ENCODE measurements at regions not wholly inside any gene's neighbourhood (a gene's known extent, or its start where the extent isn't known, plus 50 kb on each side); places are given as distances from the start of the nearest gene placed in this dataset.

GRCh38 chr6:26198722-26199056 lies 111.5 kb downstream of the HFE start:
- TF ChIP-seq CTCF (IDR thresholded peaks at IDR 0.05; ENCODE audit: borderline replicate concordance, extremely low read depth, low read length, poor library complexity, severe bottlenecking) = no peak
- no peak for TF ChIP-seq EZH2 (IDR thresholded peaks at IDR 0.05; ENCODE audit: borderline replicate concordance, low read depth, low read length, severe bottlenecking)
